CD14-positive monocyte (primary cell): ENCODE measurements at regions not wholly inside any gene's neighbourhood (a gene's known extent, or its start where the extent isn't known, plus 50 kb on each side); places are given as distances from the start of the nearest gene placed in this dataset.

Experiments used
- DNase-seq, 3 donors: peaks; one replicate each; pipeline ENCODE4 v3.0.0-alpha.2; 2011 to 2022
- H2AFZ ChIP-seq: 2 replicates; pipeline ENCODE4 v1.6.0; 2012; ENCODE audit warnings: mild to moderate bottlenecking, low read depth, low read length, inconsistent platforms; ENCODE audit not compliant: insufficient read depth, poor library complexity, severe bottlenecking
- H3K27ac ChIP-seq, 2 donors: 1 replicate in 1 of 2; 2 replicates in 1 of 2; pipeline ENCODE4 v1.5.1; 2012 to 2013; ENCODE audit warnings: low read length in 2 of 2, control low read depth in 1 of 2, inconsistent platforms in 1 of 2, low read depth in 1 of 2, mild to moderate bottlenecking in 1 of 2
- H3K27me3 ChIP-seq, 2 donors: one replicate each; pipeline versions ENCODE4 v1.6.0 to v1.6.1; 2011 to 2013; ENCODE audit warnings: low read length in 2 of 2; ENCODE audit not compliant: control insufficient read depth in 2 of 2, insufficient read depth in 2 of 2
- H3K36me3 ChIP-seq, 2 donors: replicated peaks in 1 of 2; 1 replicate in 1 of 2; 2 replicates in 1 of 2; pipeline versions ENCODE4 v1.5.1 to v1.6.1; 2012 to 2013; ENCODE audit warnings: low read length in 2 of 2, control low read depth in 1 of 2, inconsistent platforms in 1 of 2, mild to moderate bottlenecking in 1 of 2; ENCODE audit not compliant: insufficient read depth in 2 of 2, control insufficient read depth in 1 of 2
- H3K4me1 ChIP-seq, 2 donors: 1 replicate in 1 of 2; 2 replicates in 1 of 2; pipeline versions ENCODE4 v1.5.1 to v1.6.1; 2012 to 2013; ENCODE audit warnings: low read length in 2 of 2, control low read depth in 1 of 2, inconsistent platforms in 1 of 2, mild to moderate bottlenecking in 1 of 2, moderate library complexity in 1 of 2; ENCODE audit not compliant: insufficient read depth in 2 of 2, control insufficient read depth in 1 of 2
- H3K4me2 ChIP-seq: replicated peaks from 2 replicates; pipeline ENCODE3; 2012; ENCODE audit warnings: low read length, moderate library complexity, mild to moderate bottlenecking; ENCODE audit not compliant: poor library complexity, severe bottlenecking; ENCODE audit errors: extremely low read depth
- H3K4me3 ChIP-seq, 3 experiments: fragments of 200-600 bp in 1 of 3; sonication (generic) in 1 of 3; replicated peaks in 1 of 3; 1 replicate in 2 of 3; 2 replicates in 1 of 3; pipeline ENCODE4 v1.5.1; 2011 to 2013; ENCODE audit warnings: low read length in 3 of 3, mild to moderate bottlenecking in 3 of 3, control low read depth in 2 of 3, low read depth in 2 of 3, inconsistent platforms in 1 of 3, moderate library complexity in 1 of 3
- H3K79me2 ChIP-seq: 2 replicates; pipeline ENCODE4 v1.6.0; 2012; ENCODE audit warnings: mild to moderate bottlenecking, control low read depth, inconsistent platforms, low read length, moderate library complexity; ENCODE audit not compliant: insufficient read depth
- H3K9ac ChIP-seq: 2 replicates; pipeline ENCODE4 v1.6.0; 2017; ENCODE audit warnings: low read length, mild to moderate bottlenecking; ENCODE audit not compliant: insufficient read depth, poor library complexity, severe bottlenecking
- H3K9me3 ChIP-seq, 2 donors: replicated peaks in 1 of 2; 1 replicate in 1 of 2; 2 replicates in 1 of 2; pipeline versions ENCODE4 v1.5.1 to v1.6.1; 2012 to 2013; ENCODE audit warnings: low read length in 2 of 2, control low read depth in 1 of 2; ENCODE audit not compliant: control insufficient read depth in 1 of 2, insufficient read depth in 1 of 2
- H4K20me1 ChIP-seq: 2 replicates; pipeline ENCODE4 v1.6.0; 2012; ENCODE audit warnings: mild to moderate bottlenecking, low read length, control low read depth, moderate library complexity; ENCODE audit not compliant: insufficient read depth
- H3K27ac Mint-ChIP-seq, 7 donors: one replicate each; pipeline ENCODE4 v1.8.0; 2020; ENCODE audit warnings: mild to moderate bottlenecking in 7 of 7, mixed read lengths in 7 of 7, moderate library complexity in 6 of 7, inconsistent platforms in 2 of 7
- H3K27me3 Mint-ChIP-seq, 3 donors: one replicate each; pipeline ENCODE4 v1.8.0; 2021 to 2022; ENCODE audit warnings: low read depth in 3 of 3, mild to moderate bottlenecking in 3 of 3, mixed read lengths in 3 of 3, moderate library complexity in 3 of 3, inconsistent platforms in 1 of 3
- H3K36me3 Mint-ChIP-seq, 2 donors: one replicate each; pipeline ENCODE4 v1.8.0; 2020; ENCODE audit warnings: mixed read lengths in 2 of 2, inconsistent platforms in 1 of 2, mild to moderate bottlenecking in 1 of 2
- H3K4me1 Mint-ChIP-seq: one replicate; pipeline ENCODE4 v1.8.0; 2020; ENCODE audit warnings: mild to moderate bottlenecking, mixed read lengths
- H3K4me3 Mint-ChIP-seq, 2 donors: one replicate each; pipeline ENCODE4 v1.8.0; 2020; ENCODE audit warnings: mild to moderate bottlenecking in 2 of 2, mixed read lengths in 2 of 2, moderate library complexity in 1 of 2
- H3K9me3 Mint-ChIP-seq, 7 donors: one replicate each; pipeline ENCODE4 v1.8.0; 2020 to 2022; ENCODE audit warnings: mixed read lengths in 7 of 7, mild to moderate bottlenecking in 6 of 7, moderate library complexity in 6 of 7, inconsistent platforms in 2 of 7
- WGBS: methylation state at CpG from one replicate; pipeline ENCODE4 v1.1.5; 2013; ENCODE audit warnings: missing lambda C conversion rate; ENCODE audit not compliant: insufficient coverage; 5-methylcytosine and 5-hydroxymethylcytosine counted together
- intact Hi-C, 2 donors: fragments of 100-400 bp; cut with micrococcal nuclease; formaldehyde crosslinking; loops; one replicate each; pipeline versions ENCODE4 v1.15.0 to v1.15.1; 2023
- TF ChIP-seq, protein P1 (sequence below): fragments of 200-600 bp; IDR thresholded peaks from one replicate; pipeline ENCODE4 v1.8.0; 2022; ENCODE audit warnings: antibody characterized with exemption, mild to moderate bottlenecking

DNA sequence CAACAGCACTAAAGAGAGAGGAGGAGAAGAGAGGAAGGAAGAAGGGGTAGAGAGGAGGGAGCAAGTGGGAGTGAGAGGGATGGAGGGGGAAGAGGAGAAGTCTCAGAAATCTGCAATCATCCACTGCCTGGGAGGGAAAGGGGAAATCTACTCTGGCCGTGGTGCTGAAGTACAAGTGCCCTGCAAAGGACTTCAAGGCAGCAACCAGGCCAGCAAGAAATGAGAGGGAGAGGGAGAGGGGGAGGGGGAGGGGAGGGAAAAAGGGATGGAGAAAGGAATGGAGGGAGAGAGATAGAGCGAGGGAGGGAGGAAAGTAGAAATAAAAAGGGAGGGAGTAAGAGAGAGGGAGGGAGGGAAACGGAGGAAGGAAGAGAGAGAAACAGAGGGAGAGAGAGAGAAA is 130.8 kb upstream of the EEF2KMT start:
- peaks cover 0 to 5% (median 0%) of the 10 kb centered on the region in 7 donors for H3K9me3 Mint-ChIP-seq
- Histone ChIP-seq H3K9ac (no peak overlapping the region), H3K4me2 (no peak overlapping the region), H3K36me3 (no peaks in the 10 kb centered on the region), H3K4me3 (no peak overlapping the region), H3K27ac (no peak overlapping the region), H4K20me1 (no peaks in the 10 kb centered on the region), H3K4me1 (no peaks in the 10 kb centered on the region), H2AFZ (no peak overlapping the region), H3K79me2 (no peaks in the 10 kb centered on the region), H3K9me3 (no peaks in the 10 kb centered on the region), H3K27me3 (no peaks in the 10 kb centered on the region)
- TF ChIP-seq, protein P1, sequence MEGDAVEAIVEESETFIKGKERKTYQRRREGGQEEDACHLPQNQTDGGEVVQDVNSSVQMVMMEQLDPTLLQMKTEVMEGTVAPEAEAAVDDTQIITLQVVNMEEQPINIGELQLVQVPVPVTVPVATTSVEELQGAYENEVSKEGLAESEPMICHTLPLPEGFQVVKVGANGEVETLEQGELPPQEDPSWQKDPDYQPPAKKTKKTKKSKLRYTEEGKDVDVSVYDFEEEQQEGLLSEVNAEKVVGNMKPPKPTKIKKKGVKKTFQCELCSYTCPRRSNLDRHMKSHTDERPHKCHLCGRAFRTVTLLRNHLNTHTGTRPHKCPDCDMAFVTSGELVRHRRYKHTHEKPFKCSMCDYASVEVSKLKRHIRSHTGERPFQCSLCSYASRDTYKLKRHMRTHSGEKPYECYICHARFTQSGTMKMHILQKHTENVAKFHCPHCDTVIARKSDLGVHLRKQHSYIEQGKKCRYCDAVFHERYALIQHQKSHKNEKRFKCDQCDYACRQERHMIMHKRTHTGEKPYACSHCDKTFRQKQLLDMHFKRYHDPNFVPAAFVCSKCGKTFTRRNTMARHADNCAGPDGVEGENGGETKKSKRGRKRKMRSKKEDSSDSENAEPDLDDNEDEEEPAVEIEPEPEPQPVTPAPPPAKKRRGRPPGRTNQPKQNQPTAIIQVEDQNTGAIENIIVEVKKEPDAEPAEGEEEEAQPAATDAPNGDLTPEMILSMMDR: no peak
- no peak overlapping the region for H3K27ac Mint-ChIP-seq
- DNase-seq: no peak
- H3K4me3 Mint-ChIP-seq: no peak overlapping the region
- intact Hi-C loops: no loop called here
- H3K4me1 Mint-ChIP-seq: no peaks in the 10 kb centered on the region
- WGBS: 22% methylated on average over 3 of the region's 3 CpGs
- peaks cover 4 to 18% (median 5%) of the 10 kb centered on the region in 3 donors for H3K27me3 Mint-ChIP-seq
- no peaks in the 10 kb centered on the region for H3K36me3 Mint-ChIP-seq

DNA sequence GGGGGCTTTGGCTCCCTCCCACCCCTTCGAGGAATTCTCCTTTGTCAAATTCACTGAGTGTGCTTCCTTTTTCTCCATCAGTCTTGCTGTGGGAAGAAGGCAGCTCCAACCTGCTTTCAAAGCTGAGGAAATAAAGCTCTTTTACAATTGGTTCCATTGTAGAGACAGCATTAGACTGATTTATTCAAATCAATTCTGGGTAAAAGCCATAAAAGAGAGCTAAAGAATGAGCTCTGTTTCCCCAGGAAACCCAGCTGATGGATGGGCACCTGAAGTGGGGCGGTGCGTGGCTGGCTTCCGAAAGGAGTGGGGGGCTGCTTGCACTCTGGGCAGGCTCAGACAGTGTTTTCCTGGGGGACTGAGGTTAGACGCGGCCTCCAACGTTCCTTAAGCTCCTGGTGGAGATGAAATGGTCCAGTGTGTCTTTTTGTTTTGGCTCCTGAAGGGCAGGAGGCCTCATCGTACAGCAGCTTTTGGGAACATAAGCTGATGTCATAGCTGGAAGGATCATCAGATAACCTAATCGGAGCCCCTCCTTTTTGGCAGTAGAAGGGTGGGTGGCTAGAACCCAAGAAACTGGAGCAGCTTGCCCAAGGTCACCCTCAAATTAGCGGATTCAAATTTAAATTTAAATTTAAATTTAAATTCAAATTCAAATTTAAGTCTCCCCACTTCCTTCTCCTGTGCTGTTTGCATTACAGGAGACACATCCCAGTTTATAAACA is 128.5 kb upstream of the EEF2KMT start:
- no peak overlapping the region for H3K9ac ChIP-seq
- TF ChIP-seq, protein P1: no peak
- H3K4me2 ChIP-seq: no peak overlapping the region
- intact Hi-C loops: no loop called here
- H3K79me2 ChIP-seq: no peaks in the 10 kb centered on the region
- no peak overlapping the region for H3K27ac ChIP-seq
- 48% methylated on average over 7 of the region's 10 CpGs for WGBS
- no peak overlapping the region for H3K4me3 ChIP-seq
- Mint-ChIP-seq H3K9me3 (peaks cover 0 to 8% (median 5%) of the 10 kb centered on the region in 7 donors), H3K4me1 (no peaks in the 10 kb centered on the region), H3K4me3 (no peak overlapping the region), H3K36me3 (no peaks in the 10 kb centered on the region), H3K27me3 (peaks cover 4 to 11% (median 6%) of the 10 kb centered on the region in 3 donors), H3K27ac (no peak overlapping the region)
- H3K27me3 ChIP-seq: no peaks in the 10 kb centered on the region
- H3K9me3 ChIP-seq: no peaks in the 10 kb centered on the region
- no peak for DNase-seq
- H3K4me1 ChIP-seq: no peaks in the 10 kb centered on the region
- H3K36me3 ChIP-seq: no peaks in the 10 kb centered on the region
- no peaks in the 10 kb centered on the region for H4K20me1 ChIP-seq
- H2AFZ ChIP-seq: no peak overlapping the region
